ENCODE measurements at regions not wholly inside any gene's neighbourhood (a gene's known extent, or its start where the extent isn't known, plus 50 kb on each side); places are given as distances from the start of the nearest gene placed in this dataset.

DNA sequence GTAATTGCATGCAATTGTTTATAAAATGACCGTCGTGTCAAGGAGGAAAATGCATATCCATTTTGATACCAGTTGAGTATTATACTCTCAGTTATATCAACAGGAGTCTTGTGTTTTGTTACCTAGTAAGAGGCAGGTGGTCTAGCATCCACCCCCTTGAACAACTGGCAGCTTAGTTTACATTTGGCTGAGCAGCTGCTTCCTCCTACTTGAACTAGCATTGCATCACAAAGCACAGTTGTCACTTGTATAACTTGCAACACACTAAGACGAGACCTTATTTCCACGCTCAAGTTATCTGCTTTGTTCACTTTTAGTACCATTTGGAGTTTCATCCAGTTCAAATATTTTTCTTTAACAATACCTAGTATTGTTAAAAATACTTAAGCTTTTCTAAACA lies 75.4 kb upstream of the UBE2E3 start:
- Histone ChIP-seq H3K36me3 (ENCODE audit: control insufficient read depth in 2 of 2, extremely low read depth in 1 of 2, insufficient read depth in 1 of 2, low read length in 1 of 2) (no peaks in the 10 kb centered on the region), H3K27ac (ENCODE audit: low read length) (no peak overlapping the region), H3K9me3 (no peaks in the 10 kb centered on the region), H3K27me3 (replicated peaks in 1 of 2; ENCODE audit: control insufficient read depth in 2 of 2, extremely low read depth in 1 of 2, insufficient read depth in 2 of 2, low read length in 1 of 2) (no peaks in the 10 kb centered on the region), H3K4me1 (ENCODE audit: control insufficient read depth in 1 of 2, extremely low read depth in 1 of 2, insufficient read depth in 2 of 2, low read length in 2 of 2) (no peaks in the 10 kb centered on the region), H3K4me3 (ENCODE audit: control insufficient read depth in 1 of 2, extremely low read depth in 1 of 2, low read length in 1 of 2) (no peak overlapping the region)
- ChIA-PET POLR2A (no interaction called here), CTCF (interaction anchor here in 1 of 2 donors (0.5 kb wide), 1 partner anchor 147 kb away, joined by 4 read pairs; no protein-coding TSS in a partner anchor)
- no peaks in the 10 kb centered on the region for H3K36me3 Mint-ChIP-seq
- no peaks in the 10 kb centered on the region for H3K9me3 Mint-ChIP-seq
- H3K4me3 Mint-ChIP-seq = no peak overlapping the region
- no peak overlapping the region for H3K27ac Mint-ChIP-seq
- DNase-seq (no peak), ATAC-seq (replicated peaks in 1 of 4) (no peak)
- WGBS (ENCODE audit: insufficient coverage) = no CpG with 5 or more reads among the region's 4 CpGs
- no peaks in the 10 kb centered on the region for H3K4me1 Mint-ChIP-seq
- H3K27me3 Mint-ChIP-seq = peaks cover 21% of the 10 kb centered on the region in 2 donors

DNA sequence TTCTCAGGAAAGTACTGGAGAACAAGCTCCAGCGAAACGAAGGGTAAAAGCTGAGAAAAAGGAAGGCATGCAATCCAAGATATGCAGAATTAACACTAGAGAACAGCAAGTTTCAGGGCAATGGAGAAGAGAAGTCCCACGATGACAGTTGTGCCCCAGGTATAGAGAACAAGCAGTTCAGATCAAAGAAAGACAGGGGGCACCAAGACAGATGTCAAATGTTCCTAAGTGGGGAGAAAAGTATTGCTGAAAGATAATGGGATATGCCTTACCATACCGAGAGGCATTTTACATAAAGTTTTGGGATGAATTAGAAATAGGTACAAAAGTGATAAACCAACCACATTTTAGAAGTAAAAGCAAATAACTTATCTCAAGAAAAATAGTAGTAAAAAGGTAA lies 79.1 kb upstream of the UBE2E3 start:
- no peak overlapping the region for H3K27ac ChIP-seq (ENCODE audit: low read length)
- H3K9me3 ChIP-seq = no peaks in the 10 kb centered on the region
- ATAC-seq (replicated peaks in 1 of 4) = no peak
- H3K4me3 ChIP-seq (ENCODE audit: control insufficient read depth in 1 of 2, extremely low read depth in 1 of 2, low read length in 1 of 2) = no peak overlapping the region
- no peaks in the 10 kb centered on the region for H3K4me1 ChIP-seq (ENCODE audit: control insufficient read depth in 1 of 2, extremely low read depth in 1 of 2, insufficient read depth in 2 of 2, low read length in 2 of 2)
- ChIA-PET POLR2A (no interaction called here), CTCF (interaction anchor here in 1 of 2 donors (0.6 kb wide), 1 partner anchor 179 kb away, joined by 3 read pairs; no protein-coding TSS in a partner anchor)
- H3K27me3 Mint-ChIP-seq = peaks cover 26 to 29% of the 10 kb centered on the region in 2 donors
- H3K27me3 ChIP-seq (replicated peaks in 1 of 2; ENCODE audit: control insufficient read depth in 2 of 2, extremely low read depth in 1 of 2, insufficient read depth in 2 of 2, low read length in 1 of 2) = no peaks in the 10 kb centered on the region
- H3K9me3 Mint-ChIP-seq = no peaks in the 10 kb centered on the region
- WGBS (ENCODE audit: insufficient coverage) = 84% methylated on average over 3 of the region's 4 CpGs
- H3K4me1 Mint-ChIP-seq = no peaks in the 10 kb centered on the region
- no peaks in the 10 kb centered on the region for H3K36me3 ChIP-seq (ENCODE audit: control insufficient read depth in 2 of 2, extremely low read depth in 1 of 2, insufficient read depth in 1 of 2, low read length in 1 of 2)
- H3K36me3 Mint-ChIP-seq = no peaks in the 10 kb centered on the region
- H3K27ac Mint-ChIP-seq = no peak overlapping the region
- H3K4me3 Mint-ChIP-seq = no peak overlapping the region
- DNase-seq = peak in 1 of 35 experiments; percentile 3

DNA sequence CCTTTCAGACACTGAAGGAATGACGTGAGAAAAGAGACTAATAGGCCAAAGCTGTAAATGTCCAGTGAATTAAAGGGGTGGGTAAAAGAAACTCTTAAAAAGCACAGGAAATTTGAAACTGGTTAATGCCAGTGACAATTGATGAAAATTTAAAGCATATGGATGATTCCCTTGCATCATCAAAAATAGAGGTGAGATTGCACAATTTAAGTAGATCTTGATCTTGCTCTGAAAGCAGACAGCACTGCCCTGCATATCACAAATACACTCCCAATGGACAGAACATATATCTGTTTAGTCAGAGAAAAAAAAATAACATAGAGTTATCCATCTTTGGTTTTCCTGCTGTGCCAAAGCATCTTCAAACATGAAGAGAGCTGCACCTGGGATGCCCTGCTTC lies 86.7 kb upstream of the UBE2E3 start:
- no peak overlapping the region for H3K27ac ChIP-seq (ENCODE audit: low read length)
- POLR2A ChIA-PET = no interaction called here
- Mint-ChIP-seq H3K4me1 (no peaks in the 10 kb centered on the region), H3K36me3 (no peaks in the 10 kb centered on the region), H3K9me3 (no peaks in the 10 kb centered on the region), H3K4me3 (no peak overlapping the region), H3K27me3 (peaks cover 13 to 14% of the 10 kb centered on the region in 2 donors), H3K27ac (no peak overlapping the region)
- DNase-seq (no peak), ATAC-seq (replicated peaks in 1 of 4) (no peak)
- no peaks in the 10 kb centered on the region for H3K4me1 ChIP-seq (ENCODE audit: control insufficient read depth in 1 of 2, extremely low read depth in 1 of 2, insufficient read depth in 2 of 2, low read length in 2 of 2)
- CTCF ChIA-PET = no interaction called here
- no peak overlapping the region for H3K4me3 ChIP-seq (ENCODE audit: control insufficient read depth in 1 of 2, extremely low read depth in 1 of 2, low read length in 1 of 2)
- 60% methylated on average over 1 of the region's 1 CpG for WGBS (ENCODE audit: insufficient coverage)
- H3K9me3 ChIP-seq = no peaks in the 10 kb centered on the region
- no peaks in the 10 kb centered on the region for H3K27me3 ChIP-seq (replicated peaks in 1 of 2; ENCODE audit: control insufficient read depth in 2 of 2, extremely low read depth in 1 of 2, insufficient read depth in 2 of 2, low read length in 1 of 2)
- no peaks in the 10 kb centered on the region for H3K36me3 ChIP-seq (ENCODE audit: control insufficient read depth in 2 of 2, extremely low read depth in 1 of 2, insufficient read depth in 1 of 2, low read length in 1 of 2)

DNA sequence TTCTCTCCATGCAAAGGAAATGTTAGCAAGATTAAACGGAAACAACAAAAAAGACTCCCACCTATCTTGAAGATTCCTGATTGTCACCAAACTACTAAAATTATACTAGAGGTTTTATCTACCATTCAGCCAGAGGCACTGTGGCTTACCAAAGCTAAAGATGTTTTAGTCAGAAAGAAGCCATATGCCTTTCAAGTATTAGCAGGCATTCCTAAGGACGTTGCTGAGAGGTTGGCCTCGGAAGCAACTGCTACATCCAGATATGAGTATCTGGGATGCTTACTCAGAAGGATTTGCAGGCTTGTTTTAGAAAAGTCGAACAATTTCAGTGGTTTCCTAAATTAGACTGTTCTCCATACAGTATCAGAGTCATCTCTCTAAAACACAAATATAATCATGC lies 88.3 kb upstream of the UBE2E3 start:
- H3K9me3 Mint-ChIP-seq = no peaks in the 10 kb centered on the region
- peaks cover 9 to 10% of the 10 kb centered on the region in 2 donors for H3K27me3 Mint-ChIP-seq
- CTCF ChIA-PET = no interaction called here
- ATAC-seq (replicated peaks in 1 of 4) (no peak), DNase-seq (no peak)
- POLR2A ChIA-PET = no interaction called here
- H3K4me3 Mint-ChIP-seq = no peak overlapping the region
- H3K4me1 Mint-ChIP-seq = no peaks in the 10 kb centered on the region
- no peaks in the 10 kb centered on the region for H3K9me3 ChIP-seq
- H3K36me3 Mint-ChIP-seq = no peaks in the 10 kb centered on the region
- H3K27ac Mint-ChIP-seq = no peak overlapping the region
- no peaks in the 10 kb centered on the region for H3K27me3 ChIP-seq (replicated peaks in 1 of 2; ENCODE audit: control insufficient read depth in 2 of 2, extremely low read depth in 1 of 2, insufficient read depth in 2 of 2, low read length in 1 of 2)
- WGBS (ENCODE audit: insufficient coverage) = 50% methylated on average over 3 of the region's 4 CpGs
- H3K4me1 ChIP-seq (ENCODE audit: control insufficient read depth in 1 of 2, extremely low read depth in 1 of 2, insufficient read depth in 2 of 2, low read length in 2 of 2) = no peaks in the 10 kb centered on the region
- no peak overlapping the region for H3K4me3 ChIP-seq (ENCODE audit: control insufficient read depth in 1 of 2, extremely low read depth in 1 of 2, low read length in 1 of 2)
- no peak overlapping the region for H3K27ac ChIP-seq (ENCODE audit: low read length)
- H3K36me3 ChIP-seq (ENCODE audit: control insufficient read depth in 2 of 2, extremely low read depth in 1 of 2, insufficient read depth in 1 of 2, low read length in 1 of 2) = no peaks in the 10 kb centered on the region

DNA sequence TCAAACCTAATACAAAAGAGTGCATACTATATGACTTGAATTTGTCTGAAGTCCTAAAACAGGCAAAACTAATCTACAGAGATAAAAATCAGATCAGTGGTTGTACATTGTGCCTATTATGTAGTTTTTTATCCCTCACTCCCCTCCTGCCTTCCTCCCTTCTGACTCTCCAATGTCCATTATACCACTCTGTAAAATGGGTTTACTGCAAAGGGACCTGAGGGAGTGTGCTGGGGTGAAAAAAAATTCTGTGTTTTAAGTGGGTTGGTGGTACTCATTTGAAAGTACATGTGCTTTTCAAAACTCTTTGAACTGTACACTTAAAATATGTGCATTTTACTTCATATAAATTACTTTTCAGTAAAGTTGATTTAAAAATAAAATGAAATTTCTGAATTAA lies 89.0 kb upstream of the UBE2E3 start:
- Mint-ChIP-seq H3K4me3 (no peak overlapping the region), H3K36me3 (no peaks in the 10 kb centered on the region), H3K27me3 (peaks cover 3 to 4% of the 10 kb centered on the region in 2 donors), H3K27ac (no peak overlapping the region), H3K4me1 (no peaks in the 10 kb centered on the region), H3K9me3 (no peaks in the 10 kb centered on the region)
- no peaks in the 10 kb centered on the region for H3K27me3 ChIP-seq (replicated peaks in 1 of 2; ENCODE audit: control insufficient read depth in 2 of 2, extremely low read depth in 1 of 2, insufficient read depth in 2 of 2, low read length in 1 of 2)
- no peaks in the 10 kb centered on the region for H3K9me3 ChIP-seq
- CTCF ChIA-PET = no interaction called here
- H3K4me1 ChIP-seq (ENCODE audit: control insufficient read depth in 1 of 2, extremely low read depth in 1 of 2, insufficient read depth in 2 of 2, low read length in 2 of 2) = no peaks in the 10 kb centered on the region
- POLR2A ChIA-PET = no interaction called here
- ATAC-seq (replicated peaks in 1 of 4) (no peak), DNase-seq (no peak)
- H3K4me3 ChIP-seq (ENCODE audit: control insufficient read depth in 1 of 2, extremely low read depth in 1 of 2, low read length in 1 of 2) = no peak overlapping the region
- H3K27ac ChIP-seq (ENCODE audit: low read length) = no peak overlapping the region
- no peaks in the 10 kb centered on the region for H3K36me3 ChIP-seq (ENCODE audit: control insufficient read depth in 2 of 2, extremely low read depth in 1 of 2, insufficient read depth in 1 of 2, low read length in 1 of 2)

DNA sequence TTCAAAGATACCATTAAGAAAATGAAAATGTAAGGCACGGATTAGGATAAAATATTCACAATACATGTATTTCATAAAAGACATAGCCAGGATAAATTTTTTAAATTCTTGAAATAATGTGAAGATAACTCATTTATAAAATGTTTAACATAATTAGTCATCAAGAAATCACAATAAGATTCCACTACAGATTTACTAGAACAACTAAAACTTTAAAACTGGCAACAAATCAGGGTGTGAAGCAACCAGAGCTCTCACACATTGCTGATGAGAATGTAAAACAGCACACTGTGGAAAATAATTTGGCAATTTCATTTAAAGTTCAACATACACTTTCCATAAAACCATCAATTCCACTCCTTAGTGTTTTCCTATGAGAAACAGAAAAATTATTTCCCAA lies 89.6 kb upstream of the UBE2E3 start:
- no peaks in the 10 kb centered on the region for H3K27me3 ChIP-seq (replicated peaks in 1 of 2; ENCODE audit: control insufficient read depth in 2 of 2, extremely low read depth in 1 of 2, insufficient read depth in 2 of 2, low read length in 1 of 2)
- no peaks in the 10 kb centered on the region for H3K9me3 ChIP-seq
- no peaks in the 10 kb centered on the region for H3K9me3 Mint-ChIP-seq
- no peak overlapping the region for H3K4me3 ChIP-seq (ENCODE audit: control insufficient read depth in 1 of 2, extremely low read depth in 1 of 2, low read length in 1 of 2)
- peaks cover 1 to 4% of the 10 kb centered on the region in 2 donors for H3K27me3 Mint-ChIP-seq
- WGBS (ENCODE audit: insufficient coverage) = no CpG with 5 or more reads among the region's 1 CpG
- H3K4me1 Mint-ChIP-seq = no peaks in the 10 kb centered on the region
- no peak overlapping the region for H3K27ac ChIP-seq (ENCODE audit: low read length)
- no peak overlapping the region for H3K27ac Mint-ChIP-seq
- POLR2A ChIA-PET = no interaction called here
- ATAC-seq (replicated peaks in 1 of 4) (no peak), DNase-seq (no peak)
- H3K36me3 Mint-ChIP-seq = no peaks in the 10 kb centered on the region
- H3K36me3 ChIP-seq (ENCODE audit: control insufficient read depth in 2 of 2, extremely low read depth in 1 of 2, insufficient read depth in 1 of 2, low read length in 1 of 2) = no peaks in the 10 kb centered on the region
- CTCF ChIA-PET = no interaction called here
- no peaks in the 10 kb centered on the region for H3K4me1 ChIP-seq (ENCODE audit: control insufficient read depth in 1 of 2, extremely low read depth in 1 of 2, insufficient read depth in 2 of 2, low read length in 2 of 2)
- H3K4me3 Mint-ChIP-seq = no peak overlapping the region

DNA sequence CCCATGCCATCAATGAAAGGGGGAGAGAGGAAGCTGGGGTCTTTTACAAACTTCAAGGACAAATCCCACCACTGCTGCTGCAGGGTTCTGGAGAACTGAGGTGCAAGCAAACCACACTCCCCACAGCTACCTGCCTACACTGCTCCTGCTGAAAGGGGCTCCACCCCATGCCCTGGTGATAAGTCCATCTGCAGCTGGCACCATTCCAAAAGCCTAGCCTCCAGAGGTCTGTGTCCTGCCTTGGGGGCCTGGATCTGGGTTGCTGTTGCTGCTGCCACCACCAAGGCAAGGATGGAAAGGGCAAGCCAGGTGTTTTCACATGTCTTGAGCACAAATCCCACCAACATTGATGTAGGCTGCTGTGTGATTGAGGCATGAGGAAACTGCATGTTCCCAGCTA lies 97.4 kb upstream of the UBE2E3 start:
- CTCF ChIA-PET = no interaction called here
- POLR2A ChIA-PET = no interaction called here
- DNase-seq (no peak), ATAC-seq (replicated peaks in 1 of 4) (no peak)
- Histone ChIP-seq H3K4me3 (ENCODE audit: control insufficient read depth in 1 of 2, extremely low read depth in 1 of 2, low read length in 1 of 2) (no peak overlapping the region), H3K36me3 (ENCODE audit: control insufficient read depth in 2 of 2, extremely low read depth in 1 of 2, insufficient read depth in 1 of 2, low read length in 1 of 2) (no peaks in the 10 kb centered on the region), H3K27me3 (replicated peaks in 1 of 2; ENCODE audit: control insufficient read depth in 2 of 2, extremely low read depth in 1 of 2, insufficient read depth in 2 of 2, low read length in 1 of 2) (no peaks in the 10 kb centered on the region), H3K27ac (ENCODE audit: low read length) (no peak overlapping the region), H3K9me3 (no peaks in the 10 kb centered on the region), H3K4me1 (ENCODE audit: control insufficient read depth in 1 of 2, extremely low read depth in 1 of 2, insufficient read depth in 2 of 2, low read length in 2 of 2) (no peaks in the 10 kb centered on the region)
- Mint-ChIP-seq H3K9me3 (peaks cover 3 to 25% (median 5%) of the 10 kb centered on the region in 3 donors), H3K27me3 (peaks cover 2 to 4% of the 10 kb centered on the region in 2 donors), H3K4me1 (no peaks in the 10 kb centered on the region), H3K27ac (no peak overlapping the region), H3K4me3 (no peak overlapping the region), H3K36me3 (no peaks in the 10 kb centered on the region)
